HG03039 (cell line): ENCODE measurements at regions not wholly inside any gene's neighbourhood (a gene's known extent, or its start where the extent isn't known, plus 50 kb on each side); places are given as distances from the start of the nearest gene placed in this dataset.

Experiments
- ATAC-seq: cut with Tn5 transposase; IDR thresholded peaks from one replicate; pipeline ENCODE4 v1.9.1; 2021; ENCODE audit warnings: mild to moderate bottlenecking, moderate library complexity; ENCODE audit not compliant: unreplicated experiment

DNA sequence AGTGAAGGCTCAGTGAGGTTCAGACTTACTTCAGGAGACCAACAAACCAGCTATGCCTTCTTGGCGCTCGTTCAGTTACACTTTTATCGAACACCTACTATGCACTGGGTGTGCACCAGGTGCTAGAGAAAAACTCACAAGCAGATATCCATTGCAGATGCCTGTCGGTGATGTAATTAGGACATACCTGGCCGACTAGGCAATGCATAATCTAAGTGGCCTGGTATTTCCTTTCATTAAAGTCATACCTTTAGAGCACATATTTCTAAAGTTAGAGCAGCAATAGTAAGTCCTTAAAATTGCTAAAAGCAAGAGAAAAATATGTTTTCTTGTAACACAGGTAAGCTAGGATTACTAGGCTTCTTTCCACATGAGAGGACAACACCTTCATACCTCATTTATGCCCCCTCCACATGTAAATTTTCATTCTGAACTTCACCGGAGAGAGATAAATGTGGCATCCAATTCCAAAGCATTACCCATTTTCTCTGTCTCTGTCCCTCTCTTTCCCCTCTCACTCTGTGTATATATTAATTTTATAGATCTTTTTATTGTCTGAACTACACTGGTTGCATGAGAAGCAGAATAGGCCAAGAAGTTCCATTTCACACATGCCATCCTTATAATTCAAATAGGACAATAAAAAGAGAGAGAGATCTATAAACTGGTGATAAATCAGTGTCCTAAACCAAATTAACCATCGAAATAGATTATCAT is 242.2 kb downstream of the SPTSSA start:
- no peak for ATAC-seq

DNA sequence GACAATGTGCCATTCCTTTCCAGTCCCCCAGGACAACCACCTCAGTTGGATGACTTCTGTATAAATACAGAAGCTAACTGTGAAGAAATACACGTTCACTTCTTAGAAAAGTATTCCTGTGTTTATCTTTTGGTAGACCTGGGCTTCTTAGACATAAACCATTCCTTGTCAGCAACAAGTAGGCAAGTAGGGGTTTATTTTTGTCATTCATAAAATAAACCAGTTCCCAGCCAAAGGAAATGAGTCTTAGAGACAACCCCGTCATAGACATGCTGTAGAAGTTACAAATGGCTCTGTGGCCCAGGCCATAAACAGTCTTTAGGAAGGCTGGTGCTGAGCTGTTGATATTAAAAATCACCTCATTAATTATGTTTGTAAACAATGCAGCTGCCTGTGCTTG is 243.2 kb downstream of the SPTSSA start:
- ATAC-seq: no peak

DNA sequence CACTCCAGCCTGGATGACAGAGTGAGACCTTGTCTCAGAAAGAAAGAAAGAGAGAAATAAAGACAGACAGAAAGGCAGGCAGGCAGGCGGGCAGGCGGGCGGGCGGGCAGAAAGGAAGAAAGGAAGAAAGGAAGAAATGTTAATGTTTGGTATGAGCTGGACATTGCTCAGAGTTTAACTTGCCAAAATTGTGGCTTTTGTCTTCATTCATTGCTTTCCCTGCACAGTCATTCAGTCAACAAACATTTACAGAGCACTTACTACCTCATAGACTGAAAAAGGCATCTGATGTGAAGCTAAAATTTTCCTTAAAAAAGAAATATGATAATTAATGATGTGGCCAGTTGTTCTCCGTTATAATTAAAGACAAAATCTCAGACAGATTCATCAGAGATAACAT is 247.1 kb downstream of the SPTSSA start:
- no peak for ATAC-seq

DNA sequence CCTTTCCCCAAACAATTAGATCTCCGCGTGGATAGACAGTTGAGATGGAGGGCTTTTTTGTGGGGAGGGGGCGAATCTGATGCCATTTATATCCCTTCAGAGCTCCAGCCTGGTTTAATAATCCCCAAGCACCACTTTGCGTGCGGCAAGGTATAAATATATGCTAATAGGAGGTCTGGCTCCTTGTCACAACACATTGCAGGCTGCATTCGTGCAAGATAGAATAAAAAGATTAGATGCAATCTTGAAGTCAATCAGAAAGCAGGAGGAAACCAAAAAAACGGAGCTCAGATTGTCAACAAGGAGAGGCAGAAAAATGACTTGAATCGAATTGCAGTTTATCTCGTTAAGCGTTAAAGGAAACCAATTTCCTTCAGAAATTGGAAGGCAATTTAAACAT is 248.7 kb downstream of the SPTSSA start:
- no peak for ATAC-seq

DNA sequence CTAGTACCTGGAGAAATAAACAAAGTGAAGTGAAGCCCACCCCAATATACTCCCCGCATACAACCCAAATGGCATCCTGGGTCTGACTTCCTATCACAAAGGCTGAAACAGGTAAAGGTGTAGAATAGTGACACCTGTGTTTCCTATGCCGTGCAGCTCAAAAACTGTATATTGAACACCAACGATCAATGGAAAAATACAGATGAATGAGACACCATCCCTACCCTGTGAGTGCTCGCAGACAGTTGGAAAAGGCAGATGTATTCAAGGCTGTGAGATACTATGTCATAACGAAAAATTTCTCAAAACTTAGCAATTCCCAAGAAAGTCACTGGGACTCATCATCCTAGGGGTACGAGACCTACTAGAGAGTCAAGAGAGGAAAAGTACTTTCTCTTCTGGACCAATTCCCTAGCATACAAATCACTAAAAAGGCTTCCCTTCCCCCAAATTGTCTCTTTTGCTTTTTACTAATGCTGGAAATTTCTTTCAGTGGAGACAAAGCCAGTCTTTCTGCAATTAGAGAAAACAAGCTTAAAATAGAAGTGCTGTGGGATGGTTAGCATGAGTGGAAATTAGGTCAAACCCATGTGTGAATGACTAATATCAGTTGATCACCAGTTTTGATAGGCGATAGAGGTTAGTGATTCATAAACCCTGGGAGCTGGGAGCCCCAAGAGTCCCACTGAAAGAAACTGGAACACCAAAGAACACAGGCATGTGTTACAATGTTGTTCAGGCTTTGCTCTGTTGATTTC is 249.7 kb downstream of the SPTSSA start:
- no peak for ATAC-seq

DNA sequence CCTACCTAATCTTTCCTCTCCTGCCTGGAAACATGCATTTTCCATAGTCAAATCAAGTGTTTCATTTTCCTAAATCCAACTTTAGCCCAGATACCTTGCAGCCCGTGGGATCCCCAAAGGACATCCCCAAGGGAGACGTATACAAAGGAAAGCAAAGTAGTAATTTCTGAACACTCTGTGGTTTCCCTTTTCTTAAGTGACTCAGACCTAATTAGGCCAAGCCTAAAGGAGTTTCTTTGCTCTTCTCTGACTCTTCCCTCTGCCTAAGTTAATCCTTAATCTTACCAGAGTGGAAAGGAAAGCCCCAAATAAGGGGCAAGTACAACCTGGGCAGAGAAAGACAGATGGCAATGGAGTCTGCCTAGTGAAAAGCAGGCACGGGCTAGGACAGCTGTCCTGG is 250.3 kb downstream of the SPTSSA start:
- ATAC-seq: no peak

DNA sequence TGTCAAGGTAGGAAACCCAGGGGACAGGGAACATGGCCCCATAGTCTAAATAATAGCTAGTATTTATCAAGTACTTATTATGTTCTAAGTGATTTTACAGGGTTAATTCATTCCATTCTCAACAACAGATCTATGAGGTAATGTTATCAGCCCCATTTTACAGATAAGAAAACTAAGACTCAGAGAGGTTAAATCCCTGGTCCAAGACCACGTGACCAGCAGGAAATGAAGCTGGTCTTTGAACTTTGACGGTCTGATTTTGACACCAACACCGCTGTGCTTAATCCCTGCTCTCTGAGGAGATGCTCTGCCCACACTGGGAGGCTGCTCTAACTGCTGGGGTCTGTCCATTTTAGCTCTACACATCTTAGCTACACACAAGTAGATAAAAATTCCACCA is 253.5 kb downstream of the SPTSSA start:
- ATAC-seq: no peak

DNA sequence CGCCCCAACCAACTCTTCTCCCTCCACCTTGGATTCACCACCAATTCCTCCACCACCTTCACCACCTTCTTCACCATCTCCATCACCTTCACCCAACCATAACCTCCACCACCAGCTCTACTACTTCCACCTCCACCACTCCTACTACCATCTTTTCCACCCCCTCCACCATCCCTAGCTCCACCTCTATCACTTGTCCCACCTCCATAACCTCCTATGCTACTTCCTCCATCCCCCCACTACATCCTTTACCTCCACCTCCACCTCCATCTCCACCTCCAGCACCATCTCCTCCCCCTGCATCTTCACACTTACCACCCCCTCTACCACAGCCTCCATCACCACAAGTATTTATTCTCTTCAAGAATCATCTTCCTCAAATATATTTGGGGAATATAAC is 254.9 kb upstream of the EGLN3 start:
- ATAC-seq: no peak

DNA sequence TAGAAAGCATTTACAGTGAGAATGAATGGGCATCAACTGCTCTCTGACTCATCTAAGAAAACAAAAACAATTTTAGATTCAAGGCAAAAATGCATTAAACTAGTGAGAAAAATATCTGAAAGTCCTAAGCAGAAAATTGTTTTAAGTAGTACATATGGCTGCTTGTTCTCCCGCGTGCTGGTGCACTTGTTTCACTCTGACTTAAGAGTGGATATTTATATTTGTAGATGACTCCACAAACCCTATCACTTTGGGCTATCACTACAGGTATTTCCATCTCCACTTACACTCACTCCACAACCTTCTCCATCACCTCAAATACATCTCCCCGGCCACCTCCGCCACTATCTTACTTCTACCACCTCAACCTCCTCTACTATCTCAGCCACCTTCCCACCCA is 253.9 kb upstream of the EGLN3 start:
- ATAC-seq: no peak

DNA sequence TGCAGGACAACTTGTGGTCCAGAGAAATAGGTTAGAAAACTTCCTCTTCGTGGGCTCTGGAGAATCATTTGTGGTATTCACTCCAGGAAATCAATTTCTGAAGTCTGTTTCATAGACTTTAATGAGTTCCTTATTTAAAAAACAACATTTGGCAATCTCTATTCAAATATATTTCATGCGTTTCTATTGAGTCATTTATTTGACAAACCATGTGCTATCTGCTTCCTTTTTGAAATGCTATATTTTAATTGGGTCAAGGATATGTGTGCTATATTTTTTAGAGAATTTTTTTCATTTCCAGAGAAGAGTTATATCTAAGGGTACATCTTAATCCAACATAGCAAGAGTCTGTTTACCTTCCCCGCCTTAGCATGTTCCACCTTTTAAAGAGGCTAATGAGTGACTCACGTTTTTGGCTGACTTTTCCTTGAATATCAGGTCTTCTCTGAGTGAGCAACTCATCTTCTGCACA is 252.4 kb upstream of the EGLN3 start:
- no peak for ATAC-seq

DNA sequence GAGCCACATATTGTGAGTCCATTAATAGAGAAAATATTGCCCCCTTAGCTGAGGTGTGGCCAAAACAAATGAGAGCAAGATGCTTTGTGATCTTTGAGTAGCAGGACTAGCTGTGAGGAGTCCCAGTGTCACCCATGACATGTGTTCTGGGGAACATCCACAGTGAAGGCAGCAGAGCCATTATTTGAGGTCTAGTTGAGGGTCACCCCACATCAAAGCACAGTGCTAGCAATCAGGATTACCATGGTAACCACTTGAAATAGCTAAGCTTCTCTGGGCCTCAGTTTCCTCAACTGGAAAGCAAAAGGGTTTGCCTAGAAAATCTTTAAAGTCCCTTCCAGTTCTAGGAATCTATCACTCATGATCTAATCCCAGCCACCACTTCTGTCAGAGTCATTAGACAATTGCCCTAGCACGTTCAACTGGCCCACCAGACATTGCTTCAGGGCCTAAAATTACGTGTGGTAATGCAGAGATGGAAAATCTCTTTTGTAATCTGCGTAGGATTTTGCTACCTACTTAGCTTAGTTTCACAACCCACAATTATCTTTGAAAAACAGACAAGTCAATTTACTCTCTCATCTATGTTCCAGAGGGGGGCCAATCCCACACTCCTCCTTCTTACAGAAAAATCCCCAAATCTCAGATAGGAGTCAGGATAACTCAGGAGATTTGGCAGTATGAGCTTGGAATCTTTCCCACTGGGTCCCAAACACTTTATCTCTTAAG is 251.2 kb upstream of the EGLN3 start:
- ATAC-seq: no peak

DNA sequence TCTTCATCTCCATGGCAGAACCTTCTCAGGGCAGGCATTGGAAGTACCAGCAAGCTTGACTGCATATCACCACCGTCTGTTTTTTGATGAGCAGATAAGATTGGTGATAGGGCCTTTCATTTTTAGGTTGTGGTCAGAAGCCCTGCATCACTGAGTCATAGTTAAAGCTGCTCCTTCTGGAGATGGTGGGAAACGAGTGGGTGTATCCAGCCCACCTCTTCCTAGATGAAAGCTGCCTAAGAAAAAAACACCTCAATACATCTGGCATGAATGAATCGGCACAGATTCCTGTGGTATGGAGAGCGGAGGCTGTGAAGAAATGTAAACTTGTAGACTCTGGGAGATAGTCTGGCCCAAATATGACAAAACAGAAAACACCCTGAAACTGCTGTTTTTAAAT is 248.7 kb upstream of the EGLN3 start:
- ATAC-seq: no peak

DNA sequence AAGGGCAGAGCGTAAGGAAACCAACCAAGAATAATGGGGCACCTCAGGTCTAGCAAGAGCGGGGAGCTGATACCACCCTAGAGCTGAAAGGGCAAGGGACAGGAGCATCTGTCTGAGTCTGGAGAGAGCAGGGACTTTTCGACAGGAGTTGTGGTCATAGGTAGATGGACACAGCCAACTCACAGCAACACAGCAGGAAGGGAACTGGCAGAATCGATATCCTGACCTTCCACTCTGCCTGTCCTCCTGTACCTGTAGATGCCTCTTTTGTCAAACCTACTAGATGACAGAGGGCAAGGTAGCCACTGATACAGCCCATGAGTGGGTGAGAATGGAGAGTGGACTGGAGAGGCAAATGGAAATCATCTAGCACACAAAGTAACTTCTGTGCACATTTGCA is 247.2 kb upstream of the EGLN3 start:
- ATAC-seq: no peak

DNA sequence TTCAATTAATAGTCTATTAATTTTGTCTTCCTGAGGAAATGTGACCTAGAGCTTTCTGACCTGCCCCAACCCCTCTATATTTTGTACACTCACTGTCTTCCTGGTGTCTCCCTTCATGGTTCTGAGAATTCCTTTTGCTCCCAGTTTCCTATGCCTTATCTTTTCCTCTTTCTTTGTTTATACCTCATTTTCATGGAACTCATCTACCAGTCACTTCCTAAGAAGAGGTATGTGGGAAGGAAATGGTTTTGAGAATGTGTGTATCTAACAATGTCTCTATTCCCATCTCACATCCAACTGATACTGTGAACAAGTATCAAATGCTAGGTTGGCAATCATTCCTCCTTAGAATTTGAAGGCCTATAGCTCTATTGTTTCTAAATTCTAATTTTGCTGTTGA is 245.1 kb upstream of the EGLN3 start:
- ATAC-seq: no peak

DNA sequence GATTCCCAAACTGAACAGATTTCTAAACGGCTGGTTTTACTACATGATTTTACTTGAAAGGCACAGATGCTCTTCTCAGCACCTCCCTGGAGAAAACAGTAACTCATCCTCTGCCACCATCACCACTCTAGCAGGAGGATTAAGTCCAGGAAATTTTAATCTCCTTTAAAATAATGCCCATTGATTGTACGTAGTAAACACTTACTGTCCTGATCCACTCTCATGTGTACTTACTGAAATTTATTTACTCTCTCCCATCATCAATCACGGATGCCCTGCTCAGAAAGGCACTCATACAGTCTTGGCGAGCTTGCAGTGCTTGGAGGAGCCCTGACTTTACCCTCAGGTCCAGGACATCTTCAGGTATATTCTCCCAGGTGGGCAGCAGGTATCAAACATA is 239.8 kb upstream of the EGLN3 start:
- ATAC-seq: no peak

DNA sequence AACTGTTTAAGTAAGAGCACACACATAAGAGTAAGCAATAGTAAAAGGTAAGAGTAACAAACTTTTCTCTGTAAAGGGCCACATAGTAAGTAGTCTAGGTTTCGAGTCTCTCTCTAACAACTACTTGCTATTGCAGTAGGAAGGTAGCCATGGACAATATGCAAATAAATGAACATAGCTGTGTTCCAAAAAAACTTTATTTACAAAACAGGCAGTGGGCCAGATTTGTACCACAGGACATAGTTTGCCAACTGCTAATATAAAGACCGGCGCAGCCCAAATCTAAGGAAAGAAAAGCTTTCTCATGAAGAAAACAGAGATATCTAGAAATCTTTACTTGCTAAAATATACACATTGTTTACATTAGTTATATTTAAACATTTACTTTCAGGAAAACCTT is 239.0 kb upstream of the EGLN3 start:
- no peak for ATAC-seq

DNA sequence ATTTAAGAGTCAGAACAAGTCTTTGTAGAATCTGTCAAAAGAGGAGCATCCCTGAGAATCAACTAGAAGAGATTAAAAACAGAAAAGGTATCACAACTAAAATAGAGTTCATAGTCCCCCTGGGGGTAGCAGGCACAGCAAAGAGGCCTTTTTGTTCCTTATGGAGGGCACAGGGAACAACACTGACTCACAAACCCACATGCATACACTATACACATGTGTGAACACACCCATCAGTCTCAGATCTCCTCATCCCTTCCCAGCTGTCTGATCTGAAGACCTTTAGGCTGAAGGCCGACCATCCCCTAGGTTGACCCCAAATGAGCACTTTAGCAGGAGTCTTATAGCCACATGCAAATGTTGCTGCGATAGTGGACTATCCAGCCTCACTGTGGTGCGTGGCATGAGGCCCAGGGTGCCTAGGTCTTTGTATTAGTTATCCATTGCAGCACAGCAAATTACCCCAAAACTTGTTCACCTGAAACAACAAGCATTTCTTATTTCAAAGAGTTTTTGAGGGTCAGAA is 236.7 kb upstream of the EGLN3 start:
- no peak for ATAC-seq

DNA sequence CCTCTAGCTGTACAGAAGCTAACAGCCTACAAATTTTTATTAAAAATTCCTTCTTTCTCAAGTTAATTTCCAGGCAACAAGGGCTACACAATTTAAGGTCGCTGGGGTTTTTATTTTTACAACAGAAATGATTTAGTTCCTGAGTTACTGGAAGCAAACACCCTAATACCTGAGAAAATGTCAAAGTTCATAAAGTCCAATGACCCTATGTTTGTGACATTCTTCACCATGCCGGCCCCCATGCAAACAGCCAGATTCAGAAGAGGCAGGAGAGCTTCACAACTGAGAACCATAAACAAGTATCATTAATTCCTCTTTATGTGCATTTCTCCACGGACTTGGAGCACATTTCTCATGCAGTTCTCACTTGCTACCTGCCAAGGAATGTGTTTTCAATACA is 236.2 kb upstream of the EGLN3 start:
- no peak for ATAC-seq

DNA sequence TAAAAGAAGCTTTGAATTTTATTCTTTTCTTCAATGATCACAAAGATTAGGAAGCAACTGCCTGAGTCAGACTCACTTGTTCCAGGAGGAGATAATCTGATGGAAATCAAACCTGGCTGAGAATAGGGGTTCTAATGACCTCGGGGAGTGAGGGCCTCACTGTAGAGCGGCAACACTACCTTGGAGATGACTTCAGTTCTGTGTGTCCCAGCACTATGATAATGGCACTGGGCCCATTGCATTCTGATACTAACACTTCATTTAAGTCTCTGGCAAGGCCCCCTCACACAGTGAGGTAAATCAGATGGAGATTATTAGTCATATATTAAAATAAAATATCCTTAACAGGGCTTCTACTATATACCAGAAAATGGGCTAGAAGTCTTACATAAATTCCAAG is 233.3 kb upstream of the EGLN3 start:
- no peak for ATAC-seq

DNA sequence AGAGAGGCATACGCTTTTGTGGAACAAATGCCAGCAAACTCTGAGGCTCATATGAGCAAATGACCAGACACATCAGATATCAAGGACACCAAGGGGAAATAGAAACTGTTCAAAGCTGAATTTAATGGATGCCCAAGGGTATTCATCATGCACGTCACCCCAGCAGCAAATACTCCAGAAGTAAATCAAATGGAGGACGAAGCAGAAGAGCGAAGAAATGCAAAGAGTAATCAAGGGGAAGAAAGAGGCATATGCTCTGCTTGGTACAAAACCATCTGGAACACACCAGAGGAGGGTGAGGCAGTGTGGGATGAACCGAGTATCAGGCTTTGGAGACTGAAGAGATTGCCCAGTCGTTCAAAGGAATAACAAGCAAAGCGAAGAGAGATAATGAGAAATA is 232.6 kb upstream of the EGLN3 start:
- ATAC-seq: no peak

DNA sequence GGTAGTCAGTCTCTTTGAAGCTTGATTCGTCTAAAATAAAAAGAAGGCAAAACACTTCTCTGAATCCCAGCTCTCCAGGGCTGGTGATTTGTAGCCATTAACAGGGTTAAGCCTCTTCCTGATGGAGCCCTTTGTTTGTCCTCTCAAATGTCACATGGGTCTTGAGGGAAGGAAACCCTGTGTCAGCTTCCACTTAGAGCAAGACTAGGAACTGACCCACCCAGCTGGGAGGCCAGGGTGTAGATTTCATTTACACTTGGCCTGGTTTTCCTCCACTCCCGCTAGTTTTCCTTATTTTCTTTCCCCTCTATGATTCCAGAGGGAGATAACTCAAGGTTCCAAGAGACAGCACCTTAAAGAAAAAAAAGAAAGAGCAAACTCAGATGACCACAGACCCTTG is 230.5 kb upstream of the EGLN3 start:
- no peak for ATAC-seq

DNA sequence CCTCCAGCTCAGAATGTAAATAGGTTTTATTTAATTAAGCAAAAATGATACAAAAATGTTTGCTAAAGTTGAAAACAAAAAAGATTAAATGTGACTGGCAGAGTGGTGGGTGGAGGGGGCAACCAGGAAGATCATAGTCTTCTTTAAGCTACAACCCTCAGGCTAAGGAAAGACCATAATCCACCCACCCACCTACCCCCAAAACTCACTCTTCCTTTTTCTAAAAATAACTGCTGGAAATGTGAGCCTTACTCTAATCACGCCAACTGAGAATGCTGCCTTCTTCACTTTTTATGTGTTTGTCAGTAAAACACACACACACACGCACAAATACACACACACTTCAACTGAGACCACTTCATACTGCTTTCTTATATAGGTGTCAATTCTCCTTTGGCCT is 230.0 kb upstream of the EGLN3 start:
- no peak for ATAC-seq
